IMR-90 (cell line): ENCODE measurements at regions not wholly inside any gene's neighbourhood (a gene's known extent, or its start where the extent isn't known, plus 50 kb on each side); places are given as distances from the start of the nearest gene placed in this dataset.

Experiments
- ATAC-seq: fragments of 200-7000 bp; cut with Tn5 transposase; 2 replicates; pipeline ENCODE4 v1.9.1; 2020; ENCODE audit warnings: low read depth, mild to moderate bottlenecking, moderate library complexity
- BruUV-seq: library from RNA; stranded (reverse); fragments of 400-500 nt; replicated peaks from 2 replicates; lab custom pipeline; 2021; lab: Mats Ljungman, UMichigan
- CTCF ChIA-PET: fragments of 300-600 bp; formaldehyde crosslinking; extraction: SDS; loops from one replicate; lab custom pipeline; 2021; ENCODE audit warnings: antibody characterized with exemption; lab: Yijun Ruan, JAX
- POLR2A ChIA-PET: fragments of 300-600 bp; sonication (Branson Sonifier 250); formaldehyde crosslinking; loops from one replicate; lab custom pipeline; 2022; ENCODE audit warnings: antibody characterized with exemption; ENCODE audit not compliant: unreplicated experiment; lab: Charles Lee
- DNase-seq: peaks from one replicate; pipeline ENCODE4 v3.0.0; 2013
- H2AFZ ChIP-seq: replicated peaks from 2 replicates; pipeline ENCODE3; 2013; ENCODE audit warnings: low read length, mild to moderate bottlenecking; ENCODE audit not compliant: poor library complexity
- H2AK5ac ChIP-seq: 2 replicates; pipeline ENCODE4 v1.6.1; 2013; ENCODE audit warnings: low read depth, low read length, inconsistent platforms
- H2AK9ac ChIP-seq: replicated peaks from 2 replicates; pipeline ENCODE3; 2013; ENCODE audit warnings: mild to moderate bottlenecking, low read depth, low read length, moderate library complexity; ENCODE audit not compliant: poor library complexity
- H2BK120ac ChIP-seq: 2 replicates; pipeline ENCODE4 v1.6.1; 2013; ENCODE audit warnings: low read depth, low read length, inconsistent platforms
- H2BK15ac ChIP-seq: 3 replicates; pipeline ENCODE4 v1.6.1; 2013; ENCODE audit warnings: low read depth, low read length, inconsistent platforms
- H2BK20ac ChIP-seq: 2 replicates; pipeline ENCODE4 v1.6.1; 2013; ENCODE audit warnings: low read depth, mild to moderate bottlenecking, inconsistent platforms, low read length, moderate library complexity
- H2BK5ac ChIP-seq: 2 replicates; pipeline ENCODE4 v1.6.1; 2013; ENCODE audit warnings: mild to moderate bottlenecking, low read depth, low read length, inconsistent platforms; ENCODE audit not compliant: poor library complexity, severe bottlenecking
- H3K14ac ChIP-seq: replicated peaks from 2 replicates; pipeline ENCODE4 v1.6.1; 2013; ENCODE audit warnings: low read depth, low read length, inconsistent platforms
- H3K18ac ChIP-seq: 2 replicates; pipeline ENCODE4 v1.6.1; 2013; ENCODE audit warnings: low read depth, low read length, control low read depth
- H3K23ac ChIP-seq: 2 replicates; pipeline ENCODE4 v1.6.1; 2013; ENCODE audit warnings: low read depth, low read length, inconsistent platforms
- H3K27ac ChIP-seq: 2 replicates; pipeline ENCODE4 v1.5.1; 2013; ENCODE audit warnings: mild to moderate bottlenecking, control low read depth, low read length; ENCODE audit not compliant: insufficient read depth
- H3K27me3 ChIP-seq: 2 replicates; pipeline ENCODE4 v1.6.1; 2013; ENCODE audit warnings: low read length; ENCODE audit not compliant: control insufficient read depth, insufficient read depth
- H3K36me3 ChIP-seq: 2 replicates; pipeline ENCODE4 v1.6.1; 2013; ENCODE audit warnings: low read length, mixed read lengths; ENCODE audit not compliant: control insufficient read depth, insufficient read depth
- H3K4ac ChIP-seq: 2 replicates; pipeline ENCODE4 v1.6.1; 2013; ENCODE audit warnings: low read depth, low read length, inconsistent platforms
- H3K4me1 ChIP-seq: 2 replicates; pipeline ENCODE4 v1.6.1; 2013; ENCODE audit warnings: low read length, mixed read lengths; ENCODE audit not compliant: control insufficient read depth, insufficient read depth
- H3K4me2 ChIP-seq: 2 replicates; pipeline ENCODE4 v1.6.1; 2013; ENCODE audit warnings: low read depth, mild to moderate bottlenecking, control low read depth, low read length, moderate library complexity
- H3K4me3 ChIP-seq: 2 replicates; pipeline ENCODE4 v1.5.1; 2013; ENCODE audit warnings: low read depth, mild to moderate bottlenecking, control low read depth, low read length, moderate library complexity; ENCODE audit not compliant: insufficient read depth
- H3K56ac ChIP-seq: 2 replicates; pipeline ENCODE4 v1.6.1; 2013; ENCODE audit warnings: low read length, inconsistent platforms; ENCODE audit not compliant: insufficient read depth; ENCODE audit errors: extremely low read depth
- H3K79me1 ChIP-seq, 2 experiments: 2 replicates each; pipeline ENCODE4 v1.6.1; 2013; ENCODE audit warnings: low read length in 2 of 2, inconsistent platforms in 1 of 2, low read depth in 1 of 2
- H3K9ac ChIP-seq: 2 replicates; pipeline ENCODE4 v1.6.1; 2013; ENCODE audit warnings: low read depth, low read length, control low read depth
- H3K9me1 ChIP-seq: 2 replicates; pipeline ENCODE4 v1.6.1; 2013; ENCODE audit warnings: low read length, inconsistent platforms; ENCODE audit not compliant: insufficient read depth
- H3K9me3 ChIP-seq: 2 replicates; pipeline ENCODE4 v1.6.1; 2013; ENCODE audit warnings: low read length; ENCODE audit not compliant: control insufficient read depth, insufficient read depth
- H4K20me1 ChIP-seq: 2 replicates; pipeline ENCODE4 v1.6.1; 2013; ENCODE audit warnings: low read length, inconsistent platforms; ENCODE audit not compliant: insufficient read depth
- H4K5ac ChIP-seq: 2 replicates; pipeline ENCODE4 v1.6.1; 2013; ENCODE audit warnings: mild to moderate bottlenecking, low read depth, low read length, control low read depth
- H4K8ac ChIP-seq, 2 experiments: 2 replicates each; pipeline ENCODE4 v1.6.1; 2013; ENCODE audit warnings: low read depth in 2 of 2, low read length in 2 of 2, control low read depth in 1 of 2, inconsistent platforms in 1 of 2
- H4K91ac ChIP-seq: 2 replicates; pipeline ENCODE4 v1.6.1; 2013; ENCODE audit warnings: low read depth, low read length, inconsistent platforms; ENCODE audit not compliant: insufficient read depth
- BHLHE40 ChIP-seq: fragments of 150-350 bp; IDR thresholded peaks from 2 replicates; pipeline ENCODE4 v1.6.1; 2016; ENCODE audit warnings: mild to moderate bottlenecking, low read depth, low read length
- CEBPB ChIP-seq: IDR thresholded peaks from 2 replicates; pipeline ENCODE4 v1.6.1; 2012; ENCODE audit warnings: low read depth, low read length, improper control_type of control experiment
- CHD1 ChIP-seq: IDR thresholded peaks from 2 replicates; pipeline ENCODE4 v1.6.1; 2012; ENCODE audit warnings: low read depth, low read length, improper control_type of control experiment
- CTCF ChIP-seq: conservative IDR thresholded peaks from 2 replicates; pipeline ENCODE4 v1.5.1; 2012; ENCODE audit warnings: mild to moderate bottlenecking, low read depth, low read length, improper control_type of control experiment
- ELK1 ChIP-seq: fragments of 150-350 bp; IDR thresholded peaks from 2 replicates; pipeline ENCODE4 v1.6.1; 2016; ENCODE audit warnings: low read depth, mild to moderate bottlenecking, low read length, moderate library complexity, borderline replicate concordance
- FOS ChIP-seq: fragments of 150-350 bp; IDR thresholded peaks from 2 replicates; pipeline ENCODE4 v1.6.1; 2016; ENCODE audit warnings: low read depth, low read length
- MAFK ChIP-seq: IDR thresholded peaks from 2 replicates; pipeline ENCODE4 v1.6.1; 2012; ENCODE audit warnings: low read depth, low read length, improper control_type of control experiment
- MAZ ChIP-seq: IDR thresholded peaks from 2 replicates; pipeline ENCODE4 v1.6.1; 2012; ENCODE audit warnings: low read depth, mild to moderate bottlenecking, low read length, improper control_type of control experiment, moderate library complexity, borderline replicate concordance
- MXI1 ChIP-seq: IDR thresholded peaks from 2 replicates; pipeline ENCODE4 v1.6.1; 2012; ENCODE audit warnings: low read depth, mild to moderate bottlenecking, low read length, moderate library complexity, borderline replicate concordance
- NFE2L2 ChIP-seq: fragments of 150-350 bp; IDR thresholded peaks from 2 replicates; pipeline ENCODE4 v1.6.1; 2016; ENCODE audit warnings: low read depth, mild to moderate bottlenecking, low read length
- POLR2A ChIP-seq: IDR thresholded peaks from 2 replicates; pipeline ENCODE4 v1.6.1; 2012; ENCODE audit warnings: mild to moderate bottlenecking, low read depth, low read length
- RAD21 ChIP-seq: IDR thresholded peaks from 2 replicates; pipeline ENCODE4 v1.6.1; 2012; ENCODE audit warnings: low read length, improper control_type of control experiment
- RCOR1 ChIP-seq: IDR thresholded peaks from 2 replicates; pipeline ENCODE4 v1.6.1; 2012; ENCODE audit warnings: mild to moderate bottlenecking, low read length, improper control_type of control experiment; ENCODE audit not compliant: insufficient replicate concordance
- RFX5 ChIP-seq: IDR thresholded peaks from 2 replicates; pipeline ENCODE4 v1.8.0; 2012; ENCODE audit warnings: low read depth, mild to moderate bottlenecking, low read length, moderate library complexity
- SMC3 ChIP-seq: fragments of 150-350 bp; IDR thresholded peaks from 2 replicates; pipeline ENCODE4 v1.6.1; 2016; ENCODE audit warnings: low read depth, mild to moderate bottlenecking, antibody characterized with exemption, low read length, moderate library complexity
- WGBS, 2 experiments: methylation state at CpG; one replicate each; pipeline versions ENCODE4 v1.1.5 to v1.1.7; 2013; ENCODE audit warnings: missing lambda C conversion rate in 2 of 2; ENCODE audit not compliant: insufficient read length in 1 of 2; ENCODE audit errors: extremely low coverage in 2 of 2; 5-methylcytosine and 5-hydroxymethylcytosine counted together
- dilution Hi-C: fragments of 300-500 bp; cut with HindIII; formaldehyde crosslinking; loops from one replicate; pipeline ENCODE4 v1.14.3; 2018; ENCODE audit warnings: low sequenced_read_pairs; ENCODE audit not compliant: unreplicated experiment
- in situ Hi-C: fragments of 300-500 bp; cut with MboI; formaldehyde crosslinking; loops from 3 replicates; pipeline ENCODE4 v1.14.3; 2019; ENCODE audit warnings: low sequenced_read_pairs, inconsistent platforms, mixed read lengths
- intact Hi-C: fragments of 100-400 bp; cut with micrococcal nuclease; formaldehyde crosslinking; loops from 2 replicates; pipeline ENCODE4 v1.10.0; 2022
- TF ChIP-seq, protein P1 (sequence below): fragments of 150-350 bp; IDR thresholded peaks from 2 replicates; pipeline ENCODE4 v1.6.1; 2017; ENCODE audit warnings: mild to moderate bottlenecking, antibody characterized with exemption, low read length, low read depth

GRCh38 chr3:76352051-76352450, 566.7 kb upstream of the ZNF717 start:
- in situ Hi-C loops, result no loop called here
- Histone ChIP-seq H3K79me1 (no peaks in the 10 kb centered on the region), H2AK9ac (no peak overlapping the region), H3K9me3 (no peaks in the 10 kb centered on the region), H3K18ac (no peak overlapping the region), H2BK120ac (no peak overlapping the region), H2AK5ac (no peak overlapping the region), H4K8ac (no peak overlapping the region), H3K9ac (no peak overlapping the region), H4K5ac (no peak overlapping the region), H3K4me1 (no peaks in the 10 kb centered on the region), H3K27ac (no peak overlapping the region), H4K91ac (no peak overlapping the region), H4K20me1 (no peaks in the 10 kb centered on the region), H2BK5ac (no peak overlapping the region), H2AFZ (no peak overlapping the region), H3K23ac (no peak overlapping the region), H2BK15ac (no peak overlapping the region), H2BK20ac (no peak overlapping the region), H3K56ac (no peak overlapping the region), H3K9me1 (no peaks in the 10 kb centered on the region), H3K36me3 (no peaks in the 10 kb centered on the region), H3K27me3 (no peaks in the 10 kb centered on the region), H3K14ac (no peak overlapping the region), H3K4me2 (no peak overlapping the region), H3K4me3 (no peak overlapping the region), H3K4ac (no peak overlapping the region)
- ATAC-seq (no peak), DNase-seq (peak; percentile 7)
- intact Hi-C loops, result no loop called here
- WGBS, 2 experiments, result no CpG with 5 or more reads among the region's 1 CpG
- dilution Hi-C loops, result no loop called here
- TF ChIP-seq MAFK (no peak), MAZ (no peak), ELK1 (no peak), POLR2A (no peak), MXI1 (no peak), RAD21 (no peak), FOS (no peak), SMC3 (no peak), NFE2L2 (no peak), RCOR1 (no peak), RFX5 (no peak), CHD1 (no peak), CEBPB (no peak), BHLHE40 (no peak), CTCF (no peak)
- TF ChIP-seq, protein P1, sequence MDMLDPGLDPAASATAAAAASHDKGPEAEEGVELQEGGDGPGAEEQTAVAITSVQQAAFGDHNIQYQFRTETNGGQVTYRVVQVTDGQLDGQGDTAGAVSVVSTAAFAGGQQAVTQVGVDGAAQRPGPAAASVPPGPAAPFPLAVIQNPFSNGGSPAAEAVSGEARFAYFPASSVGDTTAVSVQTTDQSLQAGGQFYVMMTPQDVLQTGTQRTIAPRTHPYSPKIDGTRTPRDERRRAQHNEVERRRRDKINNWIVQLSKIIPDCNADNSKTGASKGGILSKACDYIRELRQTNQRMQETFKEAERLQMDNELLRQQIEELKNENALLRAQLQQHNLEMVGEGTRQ, result no peak
- CTCF ChIA-PET, result interaction anchor here (1.0 kb wide), 1 partner anchor 41 kb away, joined by 3 read pairs; no protein-coding TSS in a partner anchor
- no TSS peak for BruUV-seq
- POLR2A ChIA-PET, result no interaction called here
